Rectal smooth muscle tissue (tissue), 1 donor: ENCODE measurements at regions not wholly inside any gene's neighbourhood (a gene's known extent, or its start where the extent isn't known, plus 50 kb on each side); places are given as distances from the start of the nearest gene placed in this dataset.
"Not testable (repeated sequence)": the region's sequence is repeated elsewhere in the genome, so short reads cannot be mapped to it uniquely, and the experiment has no call there.

Source experiments
- H3K27ac ChIP-seq: one replicate; pipeline ENCODE4 v1.7.0; 2013; ENCODE audit warnings: low read depth, low read length, inconsistent platforms
- H3K27me3 ChIP-seq: one replicate; pipeline ENCODE4 v1.7.0; 2013; ENCODE audit warnings: low read length; ENCODE audit not compliant: control insufficient read depth, insufficient read depth
- H3K36me3 ChIP-seq: one replicate; pipeline ENCODE4 v1.7.0; 2013; ENCODE audit warnings: low read length; ENCODE audit not compliant: control insufficient read depth, insufficient read depth
- H3K4me1 ChIP-seq: one replicate; pipeline ENCODE4 v1.7.0; 2013; ENCODE audit warnings: low read length; ENCODE audit not compliant: control insufficient read depth, insufficient read depth
- H3K4me3 ChIP-seq: one replicate; pipeline ENCODE4 v1.7.0; 2013; ENCODE audit warnings: low read length
- H3K9ac ChIP-seq: one replicate; pipeline ENCODE4 v1.7.0; 2013; ENCODE audit warnings: low read length

DNA sequence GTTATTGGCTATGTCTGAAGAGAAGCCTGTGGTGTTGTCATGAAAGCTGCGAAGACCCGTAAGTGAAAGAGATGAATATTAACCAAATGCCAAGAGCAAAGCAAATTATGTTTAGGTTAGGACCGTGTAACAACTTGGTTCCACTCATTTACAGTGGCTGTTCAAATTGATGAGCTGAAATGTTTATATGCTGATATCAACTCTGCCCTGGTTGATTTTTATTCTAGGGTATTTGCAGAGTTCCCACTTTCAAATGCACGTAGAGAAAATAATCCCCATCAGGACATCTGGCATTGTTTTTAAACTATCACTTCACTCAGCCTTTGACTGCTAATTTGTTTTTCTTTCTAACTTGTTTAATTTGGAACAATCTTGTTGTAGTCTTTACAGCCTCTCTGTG is 581.6 kb upstream of the ADAMTS5 start:
- no peak overlapping the region for H3K27ac ChIP-seq
- H3K4me1 ChIP-seq: no peaks in the 10 kb centered on the region
- no peak overlapping the region for H3K4me3 ChIP-seq
- H3K9ac ChIP-seq: no peak overlapping the region
- no peaks in the 10 kb centered on the region for H3K27me3 ChIP-seq
- no peaks in the 10 kb centered on the region for H3K36me3 ChIP-seq

DNA sequence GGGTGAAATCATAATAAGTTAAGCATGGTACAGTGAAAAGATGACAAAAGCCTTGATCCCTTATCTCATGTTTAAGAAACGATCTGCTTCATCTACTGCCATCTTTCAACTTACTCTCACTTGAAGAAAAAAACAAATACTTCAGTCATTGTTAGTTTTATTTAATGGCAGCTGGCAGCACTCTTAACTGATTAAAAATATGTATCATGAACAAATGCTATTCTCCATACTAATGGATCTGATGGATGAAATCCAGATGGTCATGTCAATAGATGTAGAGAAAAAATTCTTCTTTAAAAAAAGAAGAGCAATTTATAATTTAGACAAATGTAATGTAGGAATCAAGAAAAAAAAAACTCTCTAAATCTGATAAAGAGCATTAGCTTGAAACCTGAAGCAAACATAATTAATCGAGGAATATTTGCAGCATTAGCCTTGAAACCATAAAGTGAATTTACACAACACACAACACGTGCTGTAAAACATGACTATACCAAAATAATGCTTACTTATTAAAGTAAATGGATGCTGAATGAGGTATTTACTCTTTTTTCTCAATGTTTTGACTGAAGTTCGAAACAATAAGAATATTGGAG is 579.0 kb upstream of the ADAMTS5 start:
- no peaks in the 10 kb centered on the region for H3K4me1 ChIP-seq
- no peak overlapping the region for H3K9ac ChIP-seq
- H3K27me3 ChIP-seq: no peaks in the 10 kb centered on the region
- no peak overlapping the region for H3K27ac ChIP-seq
- no peaks in the 10 kb centered on the region for H3K36me3 ChIP-seq
- no peak overlapping the region for H3K4me3 ChIP-seq

DNA sequence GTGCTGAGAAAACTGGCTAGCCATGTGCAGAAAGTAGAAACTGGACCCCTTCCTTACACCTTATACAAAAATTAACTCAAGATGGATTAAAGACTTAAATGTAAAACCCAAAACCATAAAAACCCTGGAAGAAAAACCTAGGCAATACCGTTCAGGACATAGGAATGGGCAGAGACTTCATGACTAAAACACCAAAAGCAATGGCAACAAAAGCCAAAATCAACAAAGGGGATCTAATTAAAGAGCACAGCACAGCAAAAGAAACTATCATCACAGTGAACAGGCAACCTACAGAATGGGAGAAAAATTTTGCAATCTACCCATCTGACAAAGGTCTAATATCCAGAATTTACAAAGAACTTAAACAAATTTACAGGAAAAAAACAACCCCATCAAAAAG is 575.2 kb upstream of the ADAMTS5 start:
- not testable (repeated sequence) for H3K27me3 ChIP-seq, H3K27ac ChIP-seq, H3K4me3 ChIP-seq, H3K4me1 ChIP-seq, H3K36me3 ChIP-seq, H3K9ac ChIP-seq

DNA sequence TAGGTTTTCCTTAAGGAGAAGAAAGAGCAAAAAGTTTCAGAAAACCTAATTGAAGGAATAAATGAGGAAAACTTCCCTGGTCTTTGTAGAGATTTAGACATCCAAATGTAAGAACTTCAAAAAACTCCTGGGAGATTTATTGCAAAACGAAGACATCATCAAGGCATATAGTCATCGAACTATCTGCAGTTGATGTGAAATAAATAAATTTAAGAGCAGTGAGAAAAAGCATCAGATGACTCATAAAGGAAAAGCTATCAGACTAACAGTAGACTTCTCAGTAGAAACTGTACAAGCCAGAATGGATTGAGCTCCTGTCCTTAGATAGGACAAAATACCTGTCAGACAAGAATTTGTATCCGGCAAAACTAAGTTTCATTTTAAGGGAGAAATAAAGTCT is 569.4 kb upstream of the ADAMTS5 start:
- Histone ChIP-seq H3K36me3 (no peaks in the 10 kb centered on the region), H3K9ac (no peak overlapping the region), H3K4me3 (no peak overlapping the region), H3K27me3 (no peaks in the 10 kb centered on the region), H3K4me1 (no peaks in the 10 kb centered on the region), H3K27ac (no peak overlapping the region)

DNA sequence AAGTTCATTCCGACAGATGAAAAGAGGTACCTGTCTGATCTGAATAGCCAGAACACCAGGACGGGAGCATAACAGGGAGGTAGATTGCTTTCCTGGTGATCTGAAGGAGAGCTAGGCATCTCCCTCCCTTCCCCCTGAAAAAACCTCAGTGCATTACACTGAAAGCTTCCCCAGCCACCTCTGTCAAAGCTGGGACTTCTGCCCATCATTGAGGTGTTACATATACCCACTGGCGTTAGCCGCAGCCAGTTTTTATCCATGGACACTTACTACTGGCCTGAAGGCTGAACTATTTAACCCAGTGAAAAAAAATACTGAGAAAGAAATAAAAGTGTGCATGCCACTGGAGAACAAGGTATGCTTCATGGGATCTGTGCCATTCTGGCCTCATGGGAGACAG is 568.3 kb upstream of the ADAMTS5 start:
- no peaks in the 10 kb centered on the region for H3K27me3 ChIP-seq
- H3K27ac ChIP-seq: no peak overlapping the region
- no peaks in the 10 kb centered on the region for H3K4me1 ChIP-seq
- H3K9ac ChIP-seq: no peak overlapping the region
- no peak overlapping the region for H3K4me3 ChIP-seq
- H3K36me3 ChIP-seq: no peaks in the 10 kb centered on the region

DNA sequence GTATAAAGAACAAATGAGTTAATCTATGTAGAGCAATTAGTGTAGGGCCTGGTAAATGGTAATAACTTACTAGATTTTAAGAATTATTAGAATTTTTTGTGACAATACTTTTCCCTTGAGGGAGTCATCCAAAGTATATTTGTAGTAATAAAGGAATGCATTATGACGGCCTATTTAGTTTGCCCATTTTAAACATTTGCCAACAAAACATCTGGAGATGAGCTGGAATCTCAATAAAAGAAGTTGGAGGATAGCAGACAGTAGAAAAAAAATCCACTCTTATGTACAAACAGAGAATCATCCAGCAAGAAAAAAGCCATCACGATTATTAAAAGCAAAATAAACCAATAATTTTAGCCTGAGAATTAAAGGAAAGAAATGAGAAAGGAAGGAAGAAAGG is 567.3 kb upstream of the ADAMTS5 start:
- Histone ChIP-seq H3K4me3 (no peak overlapping the region), H3K27me3 (no peaks in the 10 kb centered on the region), H3K9ac (no peak overlapping the region), H3K36me3 (no peaks in the 10 kb centered on the region), H3K27ac (no peak overlapping the region), H3K4me1 (no peaks in the 10 kb centered on the region)

DNA sequence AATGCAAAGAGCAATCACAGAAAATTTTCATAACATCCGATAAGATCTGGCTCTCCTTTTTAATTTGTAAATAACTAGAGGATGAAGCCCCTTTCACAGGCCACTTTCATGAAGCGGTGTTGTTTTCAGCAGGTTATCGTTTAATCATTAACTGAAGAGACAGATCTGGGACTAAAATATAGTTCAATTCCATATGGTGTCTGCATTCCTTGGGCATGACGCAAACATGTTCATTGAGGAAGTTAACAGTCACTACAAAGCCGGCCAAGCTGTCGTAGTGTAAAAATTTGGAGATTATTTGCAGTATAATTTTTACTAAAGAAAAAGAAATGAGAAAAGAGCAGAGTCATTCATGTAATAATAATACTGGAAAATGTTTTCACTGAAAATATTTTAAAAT is 565.2 kb upstream of the ADAMTS5 start:
- H3K4me1 ChIP-seq: no peaks in the 10 kb centered on the region
- H3K36me3 ChIP-seq: no peaks in the 10 kb centered on the region
- no peak overlapping the region for H3K4me3 ChIP-seq
- H3K9ac ChIP-seq: no peak overlapping the region
- H3K27ac ChIP-seq: no peak overlapping the region
- no peaks in the 10 kb centered on the region for H3K27me3 ChIP-seq

DNA sequence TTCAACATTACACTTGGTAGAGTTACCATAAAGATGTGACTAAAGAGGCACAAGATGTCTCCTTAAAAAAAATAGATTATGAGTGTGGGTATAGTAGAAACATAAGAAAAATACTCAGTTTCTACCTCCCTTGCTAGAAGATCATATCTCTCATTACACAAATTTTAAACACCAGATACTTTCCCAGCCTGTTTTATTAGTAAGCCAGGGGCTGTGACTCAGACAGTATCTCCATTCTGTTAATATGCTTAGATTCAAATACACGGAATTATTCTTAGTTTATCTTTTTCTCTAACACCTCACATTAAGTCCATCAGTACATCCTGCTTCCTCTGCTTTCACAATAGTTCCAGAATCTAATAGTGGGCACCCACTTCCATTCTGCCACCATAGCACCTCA is 561.8 kb upstream of the ADAMTS5 start:
- Histone ChIP-seq H3K36me3 (no peaks in the 10 kb centered on the region), H3K9ac (no peak overlapping the region), H3K27ac (no peak overlapping the region), H3K4me3 (no peak overlapping the region), H3K27me3 (no peaks in the 10 kb centered on the region), H3K4me1 (no peaks in the 10 kb centered on the region)

DNA sequence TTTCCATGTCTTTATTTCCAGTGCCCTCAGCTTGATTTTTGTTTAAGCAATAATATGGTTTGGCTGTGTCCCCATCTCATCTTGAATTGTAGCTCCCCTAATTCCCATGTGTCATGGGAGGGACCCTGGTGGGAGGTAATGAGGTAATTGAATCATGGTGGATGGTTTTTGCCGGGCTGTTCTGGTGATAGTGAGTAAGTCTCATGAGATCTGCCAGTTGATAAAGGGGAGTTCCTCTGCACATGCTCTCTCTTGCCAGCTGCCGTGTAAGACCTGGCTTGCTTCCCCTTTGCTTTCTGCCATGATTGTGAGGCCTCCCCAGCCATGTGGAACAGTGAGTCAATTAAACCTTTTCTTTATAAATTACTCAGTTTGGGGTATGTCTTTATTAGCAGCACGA is 559.6 kb upstream of the ADAMTS5 start:
- Histone ChIP-seq H3K9ac (no peak overlapping the region), H3K4me1 (no peaks in the 10 kb centered on the region), H3K27ac (no peak overlapping the region), H3K27me3 (no peaks in the 10 kb centered on the region), H3K4me3 (no peak overlapping the region), H3K36me3 (no peaks in the 10 kb centered on the region)

DNA sequence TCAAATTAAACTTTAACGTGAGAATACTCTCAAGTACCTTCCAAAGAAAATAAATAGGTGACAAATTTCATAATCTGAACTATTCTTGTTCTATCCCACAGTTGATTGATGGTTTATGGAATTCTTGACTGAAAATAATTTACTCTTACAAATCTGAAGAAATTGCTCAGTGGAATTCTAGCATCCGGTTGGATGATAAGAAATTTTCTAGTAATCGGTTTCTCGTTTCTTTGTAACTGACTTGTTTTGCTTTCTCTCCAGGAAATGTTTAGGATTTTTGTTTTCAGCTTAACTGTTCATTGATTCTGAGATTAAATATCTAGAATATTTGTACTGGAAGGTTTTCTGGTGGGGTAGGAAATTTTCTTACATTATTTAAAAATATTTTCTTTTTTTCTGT is 558.9 kb upstream of the ADAMTS5 start:
- Histone ChIP-seq H3K4me1 (no peaks in the 10 kb centered on the region), H3K9ac (no peak overlapping the region), H3K36me3 (no peaks in the 10 kb centered on the region), H3K27ac (no peak overlapping the region), H3K4me3 (no peak overlapping the region), H3K27me3 (no peaks in the 10 kb centered on the region)

DNA sequence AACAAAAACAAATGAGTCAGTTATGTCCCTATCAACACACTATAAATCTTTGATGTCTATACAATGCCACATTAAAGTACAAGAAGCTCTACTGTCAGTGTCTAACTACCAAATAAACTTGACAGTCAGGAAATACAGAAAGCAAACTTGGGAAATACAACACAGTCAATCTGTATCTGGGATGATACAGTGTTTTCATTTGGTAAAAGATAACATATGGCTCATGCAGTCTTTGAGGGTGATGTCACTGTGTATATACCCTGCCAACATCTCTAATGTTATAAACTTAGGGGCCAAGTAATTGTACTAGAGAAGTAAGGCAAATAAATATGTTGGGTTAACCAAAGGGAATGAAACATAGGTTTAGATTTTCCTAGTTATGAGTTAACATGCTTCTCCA is 552.5 kb upstream of the ADAMTS5 start:
- H3K27ac ChIP-seq: no peak overlapping the region
- no peaks in the 10 kb centered on the region for H3K4me1 ChIP-seq
- H3K36me3 ChIP-seq: no peaks in the 10 kb centered on the region
- H3K4me3 ChIP-seq: no peak overlapping the region
- H3K9ac ChIP-seq: no peak overlapping the region
- H3K27me3 ChIP-seq: no peaks in the 10 kb centered on the region

DNA sequence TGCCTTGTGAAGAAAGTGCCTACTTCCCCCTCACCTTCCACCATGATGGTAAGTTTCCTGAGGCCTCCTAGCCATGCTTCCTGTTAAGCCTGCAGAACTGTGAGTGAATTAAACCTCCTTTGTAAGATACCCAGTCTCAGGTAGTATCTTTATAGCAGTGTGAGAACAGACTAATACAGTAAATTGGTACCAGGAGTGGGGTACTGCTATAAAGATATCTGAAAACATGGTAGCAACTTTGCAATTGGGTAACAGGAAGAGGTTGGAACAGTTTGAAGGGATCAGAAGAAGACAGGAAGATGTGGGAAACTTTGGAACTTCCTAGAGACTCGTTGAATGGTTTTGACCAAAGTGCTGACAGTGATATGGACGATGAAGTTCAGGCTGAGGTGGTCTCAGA is 550.3 kb upstream of the ADAMTS5 start:
- not testable (repeated sequence) for H3K4me1 ChIP-seq, H3K27ac ChIP-seq, H3K4me3 ChIP-seq, H3K27me3 ChIP-seq, H3K9ac ChIP-seq, H3K36me3 ChIP-seq

DNA sequence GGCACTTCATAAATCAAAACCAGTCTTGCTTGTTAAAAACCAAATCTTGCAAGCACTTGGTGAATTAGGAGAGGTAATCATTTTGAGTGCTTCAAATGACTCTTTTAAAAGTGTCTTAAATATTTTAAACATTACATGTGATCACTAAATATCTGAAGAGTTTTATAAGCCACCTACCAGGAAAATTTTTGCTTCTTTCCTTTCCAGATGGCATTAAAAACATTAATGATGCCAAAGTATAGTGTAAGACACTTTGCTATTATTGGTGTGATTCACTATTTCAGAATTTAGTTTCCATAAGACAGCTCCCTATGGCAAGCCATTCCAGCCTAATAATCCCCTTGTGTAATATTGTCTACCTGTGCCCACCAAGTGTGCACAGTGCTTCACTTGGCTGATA is 548.8 kb upstream of the ADAMTS5 start:
- H3K36me3 ChIP-seq: no peaks in the 10 kb centered on the region
- H3K27ac ChIP-seq: no peak overlapping the region
- no peak overlapping the region for H3K4me3 ChIP-seq
- no peaks in the 10 kb centered on the region for H3K27me3 ChIP-seq
- H3K9ac ChIP-seq: no peak overlapping the region
- H3K4me1 ChIP-seq: no peaks in the 10 kb centered on the region
